Transverse colon (tissue), 4 donors: ENCODE measurements at regions not wholly inside any gene's neighbourhood (a gene's known extent, or its start where the extent isn't known, plus 50 kb on each side); places are given as distances from the start of the nearest gene placed in this dataset.

ENCODE experiments used
- DNase-seq: peaks from one replicate; pipeline ENCODE4 v3.0.0-alpha.2; 2019
- H3K27ac ChIP-seq, 4 donors: fragments of 200-600 bp; sonication (generic); 2 replicates each; pipeline ENCODE4 v1.5.1; 2016 to 2018; ENCODE audit warnings: inconsistent platforms in 4 of 4
- H3K27me3 ChIP-seq: fragments of 200-600 bp; sonication (generic); 2 replicates; pipeline ENCODE4 v1.5.1; 2017; ENCODE audit warnings: inconsistent platforms
- H3K36me3 ChIP-seq, 4 donors: fragments of 200-600 bp; sonication (generic); 2 replicates each; pipeline ENCODE4 v1.5.1; 2017 to 2019; ENCODE audit warnings: inconsistent platforms in 4 of 4
- H3K4me1 ChIP-seq, 4 donors: fragments of 200-600 bp; sonication (generic); 2 replicates each; pipeline ENCODE4 v1.5.1; 2017 to 2020; ENCODE audit warnings: inconsistent platforms in 4 of 4
- H3K4me3 ChIP-seq, 4 donors: fragments of 200-600 bp; sonication (generic); 1 replicate in 1 of 4; 2 replicates in 3 of 4; pipeline versions ENCODE4 v1.5.1 to v1.6.1; 2017 to 2019; ENCODE audit warnings: inconsistent platforms in 4 of 4
- H3K9me3 ChIP-seq, 2 donors: fragments of 200-600 bp; sonication (generic); 2 replicates each; pipeline ENCODE4 v1.5.1; 2017 to 2019; ENCODE audit warnings: inconsistent platforms in 2 of 2
- EP300 ChIP-seq: sonication (generic); formaldehyde crosslinking; IDR thresholded peaks from one replicate; pipeline ENCODE4 v1.6.1; 2017; ENCODE audit warnings: antibody characterized with exemption, low read depth
- POLR2A ChIP-seq: fragments of 450-650 bp; IDR thresholded peaks from one replicate; pipeline ENCODE4 v1.6.1; 2016; ENCODE audit warnings: antibody characterized with exemption, mild to moderate bottlenecking, moderate library complexity
- POLR2AphosphoS5 ChIP-seq, 3 donors: sonication (generic); formaldehyde crosslinking; IDR thresholded peaks; one replicate each; pipeline ENCODE4 v1.6.1; 2016; ENCODE audit warnings: antibody characterized with exemption in 3 of 3
- WGBS, 2 donors: methylation state at CpG; one replicate each; pipeline ENCODE4 v1.1.5; 2018; ENCODE audit warnings: low coverage in 1 of 2; 5-methylcytosine and 5-hydroxymethylcytosine counted together
- in situ Hi-C, 4 donors: fragments of 200-750 bp; cut with MboI; loops; one replicate each; pipeline versions ENCODE4 v1.15.0 to v1.15.1; 2017; ENCODE audit warnings: low sequenced_read_pairs in 3 of 4, low pct_ligation_motif_present in 1 of 4, low pct_unique_long_range_greater_than_20kb in 1 of 4
- intact Hi-C: fragments of 100-400 bp; cut with DNase I; formaldehyde crosslinking; loops from one replicate; pipeline ENCODE4 v1.15.1; 2023; ENCODE audit warnings: low total_unique reads
- TF ChIP-seq, protein P1 (sequence below), 5 experiments: fragments of 200-600 bp in 3 of 5; fragments of 450-650 bp in 2 of 5; sonication (generic) in 3 of 5; IDR thresholded peaks; 1 replicate in 2 of 5; 2 replicates in 3 of 5; pipeline ENCODE4 v1.5.1; 2016 to 2017; ENCODE audit warnings: antibody characterized with exemption in 5 of 5, inconsistent platforms in 3 of 5, mild to moderate bottlenecking in 2 of 5, moderate library complexity in 1 of 5

DNA sequence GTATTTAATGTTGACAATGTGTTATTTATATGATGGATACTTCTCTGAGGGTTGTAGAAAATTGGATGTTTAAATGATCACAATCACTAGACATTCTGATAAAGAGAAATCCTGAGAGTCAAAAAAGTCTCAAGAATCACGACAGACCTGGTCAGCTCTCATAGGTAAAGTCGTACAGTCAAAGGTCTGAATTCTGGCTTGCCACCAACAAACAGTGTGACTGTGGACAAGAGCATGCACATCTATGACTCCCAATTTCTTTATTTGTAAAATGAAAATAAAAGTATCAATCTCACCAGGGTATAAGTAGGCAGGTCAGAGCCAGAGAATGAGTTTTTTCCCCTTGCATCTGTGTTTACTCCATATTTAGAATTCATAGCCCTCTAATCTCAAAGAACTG, 556.7 kb downstream of the FAM181B start:
- no peaks in the 10 kb centered on the region for H3K4me1 ChIP-seq
- no peak overlapping the region for H3K4me3 ChIP-seq
- 73 to 86% methylated on average over 2 of the region's 2 CpGs for WGBS, 2 donors
- H3K27ac ChIP-seq = no peak overlapping the region
- intact Hi-C loops (no loop called here), in situ Hi-C loops (no loop called here)
- TF ChIP-seq, protein P1, sequence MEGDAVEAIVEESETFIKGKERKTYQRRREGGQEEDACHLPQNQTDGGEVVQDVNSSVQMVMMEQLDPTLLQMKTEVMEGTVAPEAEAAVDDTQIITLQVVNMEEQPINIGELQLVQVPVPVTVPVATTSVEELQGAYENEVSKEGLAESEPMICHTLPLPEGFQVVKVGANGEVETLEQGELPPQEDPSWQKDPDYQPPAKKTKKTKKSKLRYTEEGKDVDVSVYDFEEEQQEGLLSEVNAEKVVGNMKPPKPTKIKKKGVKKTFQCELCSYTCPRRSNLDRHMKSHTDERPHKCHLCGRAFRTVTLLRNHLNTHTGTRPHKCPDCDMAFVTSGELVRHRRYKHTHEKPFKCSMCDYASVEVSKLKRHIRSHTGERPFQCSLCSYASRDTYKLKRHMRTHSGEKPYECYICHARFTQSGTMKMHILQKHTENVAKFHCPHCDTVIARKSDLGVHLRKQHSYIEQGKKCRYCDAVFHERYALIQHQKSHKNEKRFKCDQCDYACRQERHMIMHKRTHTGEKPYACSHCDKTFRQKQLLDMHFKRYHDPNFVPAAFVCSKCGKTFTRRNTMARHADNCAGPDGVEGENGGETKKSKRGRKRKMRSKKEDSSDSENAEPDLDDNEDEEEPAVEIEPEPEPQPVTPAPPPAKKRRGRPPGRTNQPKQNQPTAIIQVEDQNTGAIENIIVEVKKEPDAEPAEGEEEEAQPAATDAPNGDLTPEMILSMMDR (IDR thresholded peaks at IDR 0.05) = no peak
- no peak for TF ChIP-seq POLR2A
- no peak for TF ChIP-seq EP300
- no peak for TF ChIP-seq POLR2AphosphoS5 (IDR thresholded peaks at IDR 0.05)
- H3K9me3 ChIP-seq = no peaks in the 10 kb centered on the region
- no peak for DNase-seq
- H3K27me3 ChIP-seq = no peaks in the 10 kb centered on the region
- no peaks in the 10 kb centered on the region for H3K36me3 ChIP-seq

DNA sequence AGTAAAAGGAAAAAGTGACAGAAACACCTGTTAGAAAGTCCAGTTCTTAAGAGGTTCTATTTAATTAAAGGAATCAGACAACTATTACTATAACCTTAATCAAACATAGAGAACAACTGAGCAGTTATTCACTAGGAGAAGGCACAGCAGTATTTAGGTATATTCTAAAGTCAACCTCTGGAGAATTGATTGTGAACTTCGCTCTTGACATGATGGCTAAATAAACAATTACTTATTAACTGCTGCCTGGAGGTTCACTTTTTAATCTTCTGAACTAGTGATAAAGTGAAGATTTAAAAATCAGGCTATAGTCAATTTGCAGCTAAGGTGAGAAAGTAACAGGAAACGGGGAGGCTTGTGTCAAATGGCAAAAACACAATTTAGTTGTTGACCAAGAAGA, 557.3 kb downstream of the FAM181B start:
- Histone ChIP-seq H3K27me3 (no peaks in the 10 kb centered on the region), H3K9me3 (no peaks in the 10 kb centered on the region), H3K36me3 (no peaks in the 10 kb centered on the region), H3K4me3 (no peak overlapping the region), H3K4me1 (no peaks in the 10 kb centered on the region), H3K27ac (no peak overlapping the region)
- intact Hi-C loops = no loop called here
- DNase-seq = no peak
- TF ChIP-seq, protein P1 (IDR thresholded peaks at IDR 0.05) = no peak
- TF ChIP-seq POLR2AphosphoS5 (IDR thresholded peaks at IDR 0.05) = no peak
- no peak for TF ChIP-seq POLR2A
- TF ChIP-seq EP300 = no peak
- in situ Hi-C loops = no loop called here
- WGBS, 2 donors = 68 to 78% methylated on average over 2 of the region's 2 CpGs

DNA sequence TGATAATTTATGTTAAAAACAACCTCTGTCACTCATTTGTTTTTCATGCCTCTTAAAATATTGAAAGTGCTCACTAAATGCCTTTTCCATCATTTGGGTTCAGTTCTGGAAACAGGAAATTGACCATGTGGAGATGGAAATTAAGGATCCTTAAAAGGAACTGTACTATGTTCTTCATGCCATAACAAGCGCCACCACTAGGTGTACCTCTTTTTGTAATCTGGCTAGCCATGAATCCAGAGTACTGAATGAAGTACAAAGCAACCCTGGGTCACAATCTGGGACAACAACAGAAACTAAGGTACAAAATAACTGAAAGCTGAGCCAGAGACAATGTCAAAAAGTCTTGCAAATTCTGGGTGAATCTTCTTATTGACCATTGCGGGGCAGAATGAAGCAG, 559.1 kb downstream of the FAM181B start:
- TF ChIP-seq EP300 (no peak), POLR2AphosphoS5 (IDR thresholded peaks at IDR 0.05) (no peak), POLR2A (no peak)
- TF ChIP-seq, protein P1 (IDR thresholded peaks at IDR 0.05) = no peak
- intact Hi-C loops (no loop called here), in situ Hi-C loops (no loop called here)
- no peaks in the 10 kb centered on the region for H3K4me1 ChIP-seq
- no peak overlapping the region for H3K27ac ChIP-seq
- no peak overlapping the region for H3K4me3 ChIP-seq
- DNase-seq = no peak
- no peaks in the 10 kb centered on the region for H3K36me3 ChIP-seq
- WGBS, 2 donors = 89 to 90% methylated on average over 1 to 2 of the region's 2 CpGs
- H3K9me3 ChIP-seq = no peaks in the 10 kb centered on the region
- no peaks in the 10 kb centered on the region for H3K27me3 ChIP-seq

DNA sequence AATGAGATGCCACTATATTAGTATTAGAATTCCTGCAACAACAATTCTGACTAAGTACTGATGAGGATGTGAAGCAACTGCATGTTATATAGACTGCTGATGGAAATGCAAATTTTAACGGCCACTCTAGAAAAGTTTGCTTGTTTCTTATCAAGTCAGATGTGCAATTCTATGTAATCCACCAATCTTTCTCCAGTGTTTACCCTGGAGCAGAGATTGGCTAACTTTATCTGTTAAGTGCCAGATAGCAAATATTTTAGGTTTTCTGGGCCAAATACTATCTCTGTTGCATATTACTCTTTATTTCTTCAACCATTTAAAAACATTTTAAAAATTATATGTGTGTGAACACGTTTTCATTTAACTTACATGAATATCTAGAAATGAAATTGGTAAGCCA, 586.9 kb downstream of the FAM181B start:
- intact Hi-C loops = no loop called here
- no peak for TF ChIP-seq POLR2A
- TF ChIP-seq EP300 = no peak
- TF ChIP-seq POLR2AphosphoS5 (IDR thresholded peaks at IDR 0.05) = no peak
- TF ChIP-seq, protein P1 (IDR thresholded peaks at IDR 0.05) = no peak
- no peaks in the 10 kb centered on the region for H3K4me1 ChIP-seq
- no peak for DNase-seq
- 50 to 51% methylated on average over 2 of the region's 2 CpGs for WGBS, 2 donors
- H3K36me3 ChIP-seq = no peaks in the 10 kb centered on the region
- H3K9me3 ChIP-seq = no peaks in the 10 kb centered on the region
- H3K4me3 ChIP-seq = no peak overlapping the region
- no peaks in the 10 kb centered on the region for H3K27me3 ChIP-seq
- in situ Hi-C loops = no loop called here
- no peak overlapping the region for H3K27ac ChIP-seq
